Ishikawa (cell line): ENCODE measurements at regions not wholly inside any gene's neighbourhood (a gene's known extent, or its start where the extent isn't known, plus 50 kb on each side); places are given as distances from the start of the nearest gene placed in this dataset.

Experiments
- CEBPB ChIP-seq: IDR thresholded peaks from 2 replicates; pipeline ENCODE4 v1.6.1; 2012
- CREB1 ChIP-seq: IDR thresholded peaks from 2 replicates; pipeline ENCODE4 v1.6.1; 2012; ENCODE audit warnings: low read depth
- EGR1 ChIP-seq: IDR thresholded peaks from 2 replicates; pipeline ENCODE4 v1.6.1; 2012
- EP300 ChIP-seq: IDR thresholded peaks from 2 replicates; pipeline ENCODE4 v1.6.1; 2012; ENCODE audit warnings: borderline replicate concordance
- FOXM1 ChIP-seq: IDR thresholded peaks from 2 replicates; pipeline ENCODE4 v1.6.1; 2012; ENCODE audit warnings: low read depth, borderline replicate concordance
- NFIC ChIP-seq: IDR thresholded peaks from 2 replicates; pipeline ENCODE4 v1.6.1; 2012
- RAD21 ChIP-seq: IDR thresholded peaks from 2 replicates; pipeline ENCODE4 v1.6.1; 2012; ENCODE audit warnings: low read depth
- TAF1 ChIP-seq: IDR thresholded peaks from 2 replicates; pipeline ENCODE4 v1.6.1; 2012; ENCODE audit warnings: low read depth, mild to moderate bottlenecking
- TCF12 ChIP-seq: IDR thresholded peaks from 2 replicates; pipeline ENCODE4 v1.6.1; 2012; ENCODE audit warnings: low read depth
- TEAD4 ChIP-seq: IDR thresholded peaks from 2 replicates; pipeline ENCODE4 v1.6.1; 2012
- YY1 ChIP-seq: IDR thresholded peaks from 2 replicates; pipeline ENCODE4 v1.6.1; 2012; ENCODE audit warnings: low read depth
- ZBTB7A ChIP-seq: IDR thresholded peaks from 2 replicates; pipeline ENCODE4 v1.6.1; 2012; ENCODE audit warnings: low read depth
- TF ChIP-seq, protein P1 (sequence below): IDR thresholded peaks from 2 replicates; pipeline ENCODE4 v1.6.1; 2012
- TF ChIP-seq, protein P2 (sequence below): IDR thresholded peaks from 2 replicates; pipeline ENCODE4 v1.6.1; 2012
- TF ChIP-seq, protein P3 (sequence below): IDR thresholded peaks from 2 replicates; pipeline ENCODE4 v1.6.1; 2012; ENCODE audit warnings: low read depth, mild to moderate bottlenecking

DNA sequence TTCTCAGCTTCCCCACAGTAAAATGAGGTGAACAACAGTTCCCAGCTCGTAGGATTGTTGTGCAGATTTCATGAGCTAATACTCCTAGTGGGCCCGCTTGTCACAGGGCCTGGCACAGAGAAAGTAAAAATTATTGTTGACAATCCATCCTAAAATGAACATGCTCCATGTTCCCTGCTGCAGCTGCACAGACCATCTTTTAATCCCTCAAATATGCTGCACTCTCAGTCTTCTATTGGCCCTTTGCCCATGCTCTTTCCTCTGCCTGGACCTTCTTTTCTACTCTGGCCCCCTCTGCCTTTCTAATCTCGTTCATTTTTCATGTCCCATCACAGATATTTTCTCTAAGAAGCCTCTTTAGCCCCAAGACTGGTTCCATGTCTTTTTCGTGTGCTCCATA lies 117.7 kb upstream of the NR3C1 start:
- TF ChIP-seq TCF12, result no peak
- no peak for TF ChIP-seq TAF1
- TF ChIP-seq, protein P1, sequence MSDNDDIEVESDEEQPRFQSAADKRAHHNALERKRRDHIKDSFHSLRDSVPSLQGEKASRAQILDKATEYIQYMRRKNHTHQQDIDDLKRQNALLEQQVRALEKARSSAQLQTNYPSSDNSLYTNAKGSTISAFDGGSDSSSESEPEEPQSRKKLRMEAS, result no peak
- no peak for TF ChIP-seq RAD21
- TF ChIP-seq NFIC, result no peak
- TF ChIP-seq, protein P2, sequence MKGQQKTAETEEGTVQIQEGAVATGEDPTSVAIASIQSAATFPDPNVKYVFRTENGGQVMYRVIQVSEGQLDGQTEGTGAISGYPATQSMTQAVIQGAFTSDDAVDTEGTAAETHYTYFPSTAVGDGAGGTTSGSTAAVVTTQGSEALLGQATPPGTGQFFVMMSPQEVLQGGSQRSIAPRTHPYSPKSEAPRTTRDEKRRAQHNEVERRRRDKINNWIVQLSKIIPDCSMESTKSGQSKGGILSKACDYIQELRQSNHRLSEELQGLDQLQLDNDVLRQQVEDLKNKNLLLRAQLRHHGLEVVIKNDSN, result no peak
- no peak for TF ChIP-seq ZBTB7A
- TF ChIP-seq CEBPB, result no peak
- no peak for TF ChIP-seq TEAD4
- no peak for TF ChIP-seq YY1
- no peak for TF ChIP-seq EGR1
- no peak for TF ChIP-seq FOXM1
- TF ChIP-seq CREB1, result no peak
- no peak for TF ChIP-seq EP300
- TF ChIP-seq, protein P3, sequence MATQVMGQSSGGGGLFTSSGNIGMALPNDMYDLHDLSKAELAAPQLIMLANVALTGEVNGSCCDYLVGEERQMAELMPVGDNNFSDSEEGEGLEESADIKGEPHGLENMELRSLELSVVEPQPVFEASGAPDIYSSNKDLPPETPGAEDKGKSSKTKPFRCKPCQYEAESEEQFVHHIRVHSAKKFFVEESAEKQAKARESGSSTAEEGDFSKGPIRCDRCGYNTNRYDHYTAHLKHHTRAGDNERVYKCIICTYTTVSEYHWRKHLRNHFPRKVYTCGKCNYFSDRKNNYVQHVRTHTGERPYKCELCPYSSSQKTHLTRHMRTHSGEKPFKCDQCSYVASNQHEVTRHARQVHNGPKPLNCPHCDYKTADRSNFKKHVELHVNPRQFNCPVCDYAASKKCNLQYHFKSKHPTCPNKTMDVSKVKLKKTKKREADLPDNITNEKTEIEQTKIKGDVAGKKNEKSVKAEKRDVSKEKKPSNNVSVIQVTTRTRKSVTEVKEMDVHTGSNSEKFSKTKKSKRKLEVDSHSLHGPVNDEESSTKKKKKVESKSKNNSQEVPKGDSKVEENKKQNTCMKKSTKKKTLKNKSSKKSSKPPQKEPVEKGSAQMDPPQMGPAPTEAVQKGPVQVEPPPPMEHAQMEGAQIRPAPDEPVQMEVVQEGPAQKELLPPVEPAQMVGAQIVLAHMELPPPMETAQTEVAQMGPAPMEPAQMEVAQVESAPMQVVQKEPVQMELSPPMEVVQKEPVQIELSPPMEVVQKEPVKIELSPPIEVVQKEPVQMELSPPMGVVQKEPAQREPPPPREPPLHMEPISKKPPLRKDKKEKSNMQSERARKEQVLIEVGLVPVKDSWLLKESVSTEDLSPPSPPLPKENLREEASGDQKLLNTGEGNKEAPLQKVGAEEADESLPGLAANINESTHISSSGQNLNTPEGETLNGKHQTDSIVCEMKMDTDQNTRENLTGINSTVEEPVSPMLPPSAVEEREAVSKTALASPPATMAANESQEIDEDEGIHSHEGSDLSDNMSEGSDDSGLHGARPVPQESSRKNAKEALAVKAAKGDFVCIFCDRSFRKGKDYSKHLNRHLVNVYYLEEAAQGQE, result no peak

DNA sequence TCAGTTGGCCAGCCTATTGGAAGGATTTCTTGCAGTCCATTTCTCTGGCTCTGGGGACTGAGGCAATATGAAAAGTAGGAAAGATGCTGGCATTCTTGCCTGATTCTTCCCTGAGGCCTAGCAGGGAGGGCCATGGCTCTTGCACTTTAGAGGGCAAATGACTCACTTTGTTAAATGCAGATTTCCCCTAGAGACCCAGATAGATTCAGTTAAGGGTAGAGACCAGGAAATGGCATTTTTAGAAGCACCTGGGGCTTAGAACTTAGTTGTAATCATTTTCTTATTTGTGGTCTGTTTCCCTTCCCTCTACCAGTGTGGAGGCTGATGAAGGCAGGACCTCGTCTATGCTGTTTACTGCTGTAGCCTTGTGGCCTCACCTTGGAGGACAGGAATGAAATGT lies 112.8 kb upstream of the NR3C1 start:
- TF ChIP-seq EP300, result no peak
- no peak for TF ChIP-seq RAD21

DNA sequence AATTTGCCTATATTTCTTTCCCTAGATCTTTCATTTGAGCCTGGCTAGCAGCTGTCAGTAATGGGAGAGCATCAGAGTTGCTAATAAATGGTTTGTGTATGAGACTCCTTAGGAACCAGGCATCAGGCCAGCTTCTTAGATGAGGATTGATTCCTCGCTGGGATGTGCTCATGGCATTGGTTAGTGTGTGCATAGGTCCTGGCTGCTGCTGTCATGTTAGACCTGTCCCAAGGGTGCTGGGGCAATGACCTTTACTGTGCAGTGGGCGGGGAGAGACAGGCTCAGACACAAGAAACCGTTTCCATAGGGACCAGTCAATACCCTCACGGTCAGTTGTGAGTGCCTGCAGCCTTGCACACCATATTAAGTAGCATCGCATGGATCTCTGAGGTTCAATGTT lies 112.3 kb upstream of the NR3C1 start:
- TF ChIP-seq YY1 (no peak), EGR1 (no peak), CREB1 (no peak), TAF1 (no peak), FOXM1 (no peak), RAD21 (no peak), ZBTB7A (no peak), NFIC (no peak), TCF12 (no peak), TEAD4 (no peak), CEBPB (no peak), EP300 (no peak)
- TF ChIP-seq, protein P2, result no peak
- TF ChIP-seq, protein P1, result no peak
- TF ChIP-seq, protein P3, result no peak

DNA sequence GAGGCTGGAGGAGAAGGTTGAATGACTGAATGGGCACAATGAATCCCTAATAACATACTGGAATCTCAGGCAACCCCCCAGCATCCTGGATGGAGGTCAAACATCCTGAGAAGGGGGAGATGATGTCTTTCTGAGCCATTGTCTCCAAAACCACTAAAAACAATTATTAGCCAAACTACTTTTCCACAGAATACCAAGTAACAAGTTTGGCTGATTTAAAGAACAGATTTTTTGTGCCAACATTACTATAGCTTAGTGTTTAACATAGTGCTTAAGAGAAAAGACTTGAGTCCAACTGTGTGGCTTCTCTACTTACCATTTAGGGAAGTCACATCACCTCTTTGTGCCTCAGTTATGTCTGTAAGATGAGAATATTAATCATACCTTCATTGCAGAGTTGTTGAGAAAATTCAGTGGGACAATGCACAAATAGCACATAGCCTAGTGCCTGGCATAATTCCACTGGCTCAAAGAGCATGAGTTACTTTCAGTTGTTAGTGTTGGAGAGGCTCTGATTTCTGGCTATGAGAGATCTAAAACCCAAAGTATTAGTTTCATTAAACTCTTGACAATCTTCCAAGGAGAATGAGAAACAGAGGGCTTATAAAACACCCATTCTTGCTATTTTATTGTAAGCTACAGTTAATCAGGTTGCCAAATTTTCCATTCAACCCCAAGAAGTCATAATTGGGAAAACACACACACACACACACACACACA lies 111.3 kb upstream of the NR3C1 start:
- TF ChIP-seq TAF1 (no peak), YY1 (no peak), TCF12 (no peak), NFIC (no peak), CREB1 (no peak), RAD21 (no peak), EP300 (no peak), ZBTB7A (no peak), TEAD4 (no peak), EGR1 (no peak), CEBPB (no peak), FOXM1 (no peak)
- TF ChIP-seq, protein P1, result no peak
- TF ChIP-seq, protein P3, result no peak
- TF ChIP-seq, protein P2, result no peak
